ENCODE measurements at regions not wholly inside any gene's neighbourhood (a gene's known extent, or its start where the extent isn't known, plus 50 kb on each side); places are given as distances from the start of the nearest gene placed in this dataset.
A peak's percentile ranks its signal among the peaks of the same experiment; 100 is the strongest.

GRCh38 chr5:143629871-143630659 lies 181.9 kb upstream of the HMHB1 start (continued):
- TF ChIP-seq, protein P1, sequence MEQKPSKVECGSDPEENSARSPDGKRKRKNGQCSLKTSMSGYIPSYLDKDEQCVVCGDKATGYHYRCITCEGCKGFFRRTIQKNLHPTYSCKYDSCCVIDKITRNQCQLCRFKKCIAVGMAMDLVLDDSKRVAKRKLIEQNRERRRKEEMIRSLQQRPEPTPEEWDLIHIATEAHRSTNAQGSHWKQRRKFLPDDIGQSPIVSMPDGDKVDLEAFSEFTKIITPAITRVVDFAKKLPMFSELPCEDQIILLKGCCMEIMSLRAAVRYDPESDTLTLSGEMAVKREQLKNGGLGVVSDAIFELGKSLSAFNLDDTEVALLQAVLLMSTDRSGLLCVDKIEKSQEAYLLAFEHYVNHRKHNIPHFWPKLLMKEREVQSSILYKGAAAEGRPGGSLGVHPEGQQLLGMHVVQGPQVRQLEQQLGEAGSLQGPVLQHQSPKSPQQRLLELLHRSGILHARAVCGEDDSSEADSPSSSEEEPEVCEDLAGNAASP (CRISPR knock-in tag; IDR thresholded peaks at IDR 0.05; ENCODE audit: borderline replicate concordance) = no peak
- TF ChIP-seq ZMYM3 (CRISPR knock-in tag; IDR thresholded peaks at IDR 0.05) (no peak), PAX8 (CRISPR knock-in tag; IDR thresholded peaks at IDR 0.05; ENCODE audit: borderline replicate concordance) (no peak), ARNT2 (CRISPR knock-in tag; IDR thresholded peaks at IDR 0.05; ENCODE audit: low read depth) (no peak), GATAD2A (CRISPR knock-in tag; IDR thresholded peaks at IDR 0.05) (peak; percentile 94), MXD1 (CRISPR knock-in tag; IDR thresholded peaks at IDR 0.05) (no peak), ZNF530 (CRISPR knock-in tag; IDR thresholded peaks at IDR 0.05; ENCODE audit: low read depth) (no peak), TEF (CRISPR knock-in tag; IDR thresholded peaks at IDR 0.05) (no peak), HOMEZ (CRISPR knock-in tag; IDR thresholded peaks at IDR 0.05; ENCODE audit: low read depth) (peak; percentile 86; the same call in 1 of the 2 replicates), HOXA3 (CRISPR knock-in tag; IDR thresholded peaks at IDR 0.05) (no peak), RXRA (CRISPR knock-in tag; IDR thresholded peaks at IDR 0.05) (no peak), ZNF598 (CRISPR knock-in tag; IDR thresholded peaks at IDR 0.05; ENCODE audit: borderline replicate concordance) (no peak), NR3C1 (CRISPR knock-in tag; IDR thresholded peaks at IDR 0.05) (no peak), ZEB1 (IDR thresholded peaks at IDR 0.05; ENCODE audit: insufficient replicate concordance, low read depth) (no peak), HOXD1 (CRISPR knock-in tag; IDR thresholded peaks at IDR 0.05) (no peak), ZBTB10 (CRISPR knock-in tag; IDR thresholded peaks at IDR 0.05; ENCODE audit: borderline replicate concordance) (no peak)
- TF ChIP-seq, protein P2, sequence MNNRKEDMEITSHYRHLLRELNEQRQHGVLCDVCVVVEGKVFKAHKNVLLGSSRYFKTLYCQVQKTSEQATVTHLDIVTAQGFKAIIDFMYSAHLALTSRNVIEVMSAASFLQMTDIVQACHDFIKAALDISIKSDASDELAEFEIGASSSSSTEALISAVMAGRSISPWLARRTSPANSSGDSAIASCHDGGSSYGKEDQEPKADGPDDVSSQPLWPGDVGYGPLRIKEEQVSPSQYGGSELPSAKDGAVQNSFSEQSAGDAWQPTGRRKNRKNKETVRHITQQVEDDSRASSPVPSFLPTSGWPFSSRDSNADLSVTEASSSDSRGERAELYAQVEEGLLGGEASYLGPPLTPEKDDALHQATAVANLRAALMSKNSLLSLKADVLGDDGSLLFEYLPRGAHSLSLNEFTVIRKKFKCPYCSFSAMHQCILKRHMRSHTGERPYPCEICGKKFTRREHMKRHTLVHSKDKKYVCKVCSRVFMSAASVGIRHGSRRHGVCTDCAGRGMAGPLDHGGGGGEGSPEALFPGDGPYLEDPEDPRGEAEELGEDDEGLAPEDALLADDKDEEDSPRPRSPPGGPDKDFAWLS (CRISPR knock-in tag; IDR thresholded peaks at IDR 0.05; ENCODE audit: borderline replicate concordance) = no peak
- TF ChIP-seq, protein P3, sequence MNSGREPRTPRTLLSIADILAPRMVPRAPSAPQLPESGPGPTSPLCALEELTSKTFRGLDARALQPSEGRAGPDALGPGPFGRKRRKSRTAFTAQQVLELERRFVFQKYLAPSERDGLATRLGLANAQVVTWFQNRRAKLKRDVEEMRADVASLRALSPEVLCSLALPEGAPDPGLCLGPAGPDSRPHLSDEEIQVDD (CRISPR knock-in tag; IDR thresholded peaks at IDR 0.05; ENCODE audit: borderline replicate concordance) = no peak

Measured in HepG2 (cell line).